ENCODE measurements at regions not wholly inside any gene's neighbourhood (a gene's known extent, or its start where the extent isn't known, plus 50 kb on each side); places are given as distances from the start of the nearest gene placed in this dataset.

- H3K4me3 ChIP-seq (ENCODE audit: control insufficient read depth, low read depth, low read length), result no peak overlapping the region
- no peak for TF ChIP-seq CTCF (conservative IDR thresholded peaks at IDR 0.05; ENCODE audit: control insufficient read depth, insufficient read depth, low read depth, low read length)
- no peak for DNase-seq (ENCODE audit: low read depth)
Observed at GRCh38 chr14:97718886-97719442, 921.8 kb downstream of the VRK1 start.

- TF ChIP-seq CTCF (conservative IDR thresholded peaks at IDR 0.05; ENCODE audit: control insufficient read depth, insufficient read depth, low read depth, low read length), result no peak
- H3K4me3 ChIP-seq (ENCODE audit: control insufficient read depth, low read depth, low read length), result no peak overlapping the region
- DNase-seq (ENCODE audit: low read depth), result no peak
Observed at GRCh38 chr14:97719931-97720330, 922.7 kb downstream of the VRK1 start.

- no peak for TF ChIP-seq CTCF (conservative IDR thresholded peaks at IDR 0.05; ENCODE audit: control insufficient read depth, insufficient read depth, low read depth, low read length)
- H3K4me3 ChIP-seq (ENCODE audit: control insufficient read depth, low read depth, low read length), result no peak overlapping the region
- no peak for DNase-seq (ENCODE audit: low read depth)
Observed at GRCh38 chr14:97723351-97723750, 926.2 kb downstream of the VRK1 start.

GRCh38 chr14:97723819-97724218 is 926.6 kb downstream of the VRK1 start:
- no peak overlapping the region for H3K4me3 ChIP-seq (ENCODE audit: control insufficient read depth, low read depth, low read length)
- no peak for TF ChIP-seq CTCF (conservative IDR thresholded peaks at IDR 0.05; ENCODE audit: control insufficient read depth, insufficient read depth, low read depth, low read length)
- DNase-seq (ENCODE audit: low read depth), result no peak

GRCh38 chr14:97724265-97724731 is 927.1 kb downstream of the VRK1 start:
- no peak overlapping the region for H3K4me3 ChIP-seq (ENCODE audit: control insufficient read depth, low read depth, low read length)
- no peak for TF ChIP-seq CTCF (conservative IDR thresholded peaks at IDR 0.05; ENCODE audit: control insufficient read depth, insufficient read depth, low read depth, low read length)
- no peak for DNase-seq (ENCODE audit: low read depth)

GRCh38 chr14:97726676-97727075 is 929.5 kb downstream of the VRK1 start:
- H3K4me3 ChIP-seq (ENCODE audit: control insufficient read depth, low read depth, low read length), result no peak overlapping the region
- DNase-seq (ENCODE audit: low read depth), result no peak
- no peak for TF ChIP-seq CTCF (conservative IDR thresholded peaks at IDR 0.05; ENCODE audit: control insufficient read depth, insufficient read depth, low read depth, low read length)

- TF ChIP-seq CTCF (conservative IDR thresholded peaks at IDR 0.05; ENCODE audit: control insufficient read depth, insufficient read depth, low read depth, low read length), result no peak
- H3K4me3 ChIP-seq (ENCODE audit: control insufficient read depth, low read depth, low read length), result no peak overlapping the region
- DNase-seq (ENCODE audit: low read depth), result no peak
Observed at GRCh38 chr14:97730706-97731105, 933.5 kb downstream of the VRK1 start.

All from fibroblast of mammary gland (primary cell).